Right lung (tissue), 2 donors: ENCODE measurements at regions not wholly inside any gene's neighbourhood (a gene's known extent, or its start where the extent isn't known, plus 50 kb on each side); places are given as distances from the start of the nearest gene placed in this dataset.

Experiments used
- DNase-seq, 2 donors: peaks; one replicate each; pipeline ENCODE4 v3.0.0-alpha.2; 2013

DNA sequence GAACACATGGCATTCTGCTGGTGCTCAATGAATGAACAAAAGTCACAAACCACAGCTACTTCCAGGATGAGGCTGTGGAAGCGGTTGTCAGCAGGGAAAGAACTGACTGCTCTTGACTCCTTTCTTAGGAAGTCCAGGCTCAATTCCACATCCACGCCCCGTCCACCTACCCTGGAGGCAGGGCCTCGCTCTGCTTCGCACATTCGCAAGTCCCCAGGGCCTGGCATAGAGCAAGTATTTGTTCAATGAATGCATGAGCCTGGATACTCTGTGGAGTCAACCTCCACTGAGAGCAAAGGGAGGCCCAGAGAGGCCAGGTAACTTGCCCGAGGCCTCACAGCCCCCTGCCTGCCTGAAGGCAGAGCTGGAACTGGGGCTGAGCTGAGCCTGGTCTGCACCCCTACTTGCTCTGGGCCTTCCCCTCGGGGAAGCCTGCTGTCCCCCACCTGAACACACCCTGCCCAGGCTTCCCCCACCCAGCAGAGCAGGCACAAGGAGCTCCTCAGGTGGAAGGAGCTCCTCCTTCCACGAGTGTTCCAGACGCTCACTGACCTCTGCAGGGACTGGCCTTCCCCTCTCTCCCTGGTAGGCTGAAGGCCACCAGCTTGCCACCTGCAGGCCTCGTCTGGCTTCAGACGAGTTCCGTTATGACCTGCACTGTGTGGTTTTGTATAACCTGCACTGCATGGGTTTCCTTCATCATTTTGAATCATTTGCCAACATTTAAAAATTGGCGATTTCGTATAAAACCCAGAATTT is 119.3 kb upstream of the PTPN1 start:
- no peak for DNase-seq

GRCh38 chr20:50391444-50392137 is 118.6 kb upstream of the PTPN1 start:
- DNase-seq, result no peak

DNA sequence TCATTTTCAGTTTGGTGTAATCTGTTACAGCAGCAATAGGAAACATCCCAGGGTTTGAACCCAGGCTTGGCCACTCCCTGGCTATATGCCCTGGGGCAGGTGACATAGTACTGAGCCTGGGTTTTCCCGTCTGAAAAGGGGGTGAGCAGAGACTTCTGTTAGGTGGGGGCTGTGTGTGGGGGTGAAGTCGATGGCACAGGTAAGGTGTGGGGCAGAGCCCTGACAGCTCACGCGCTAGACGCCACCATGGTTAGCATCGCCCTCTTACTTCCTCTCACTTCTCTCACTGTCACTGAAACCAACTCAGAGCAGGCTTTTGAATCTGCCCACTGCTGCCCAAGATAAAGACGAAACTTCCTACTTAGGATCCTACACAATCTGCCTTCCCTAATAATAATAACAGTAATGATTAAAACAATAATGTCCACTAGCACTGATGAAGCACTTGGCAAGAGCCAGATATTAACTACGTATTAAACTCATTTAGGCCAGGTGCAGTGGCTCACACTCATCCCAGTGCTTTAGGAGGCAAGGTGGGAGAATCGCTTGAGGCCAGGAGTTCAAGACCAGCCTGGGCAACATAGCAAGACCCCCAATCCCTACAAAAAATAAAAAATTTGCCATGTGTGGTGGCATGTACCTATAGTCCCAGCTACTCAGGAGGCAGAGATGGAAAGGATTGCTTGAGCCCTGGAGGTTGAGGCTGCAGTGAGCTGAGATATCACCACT is 117.9 kb upstream of the PTPN1 start:
- no peak for DNase-seq

GRCh38 chr20:50393242-50393641 is 116.9 kb upstream of the PTPN1 start:
- DNase-seq, result no peak

DNA sequence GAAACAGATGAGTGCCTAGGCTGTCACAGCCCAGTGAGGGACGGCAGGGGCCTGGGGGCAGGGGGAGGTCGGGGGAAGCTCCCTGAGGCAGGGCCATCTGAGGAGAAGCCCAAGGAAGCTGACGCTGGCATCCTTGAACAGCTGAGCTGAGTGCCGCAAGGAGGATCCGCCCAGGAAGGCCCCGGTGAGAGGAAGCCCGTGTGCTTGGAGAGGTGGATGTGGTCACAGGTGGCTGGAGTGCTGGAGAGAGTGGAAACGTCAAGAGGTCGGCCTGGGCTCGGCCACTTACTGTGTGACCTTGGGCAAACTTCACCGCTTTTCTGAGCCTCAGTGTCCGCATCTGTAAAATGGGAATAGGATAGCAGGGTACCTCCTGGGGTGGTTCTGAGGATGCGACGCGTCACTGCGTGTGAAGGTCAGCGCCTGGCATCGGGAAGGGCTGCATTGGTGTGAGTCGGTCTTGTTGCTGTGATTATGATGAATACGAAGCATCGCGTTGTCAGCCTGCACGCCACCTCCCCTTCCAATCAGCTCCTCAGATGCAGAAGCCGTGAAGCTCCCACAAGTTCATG is 116.1 kb upstream of the PTPN1 start:
- no peak for DNase-seq

DNA sequence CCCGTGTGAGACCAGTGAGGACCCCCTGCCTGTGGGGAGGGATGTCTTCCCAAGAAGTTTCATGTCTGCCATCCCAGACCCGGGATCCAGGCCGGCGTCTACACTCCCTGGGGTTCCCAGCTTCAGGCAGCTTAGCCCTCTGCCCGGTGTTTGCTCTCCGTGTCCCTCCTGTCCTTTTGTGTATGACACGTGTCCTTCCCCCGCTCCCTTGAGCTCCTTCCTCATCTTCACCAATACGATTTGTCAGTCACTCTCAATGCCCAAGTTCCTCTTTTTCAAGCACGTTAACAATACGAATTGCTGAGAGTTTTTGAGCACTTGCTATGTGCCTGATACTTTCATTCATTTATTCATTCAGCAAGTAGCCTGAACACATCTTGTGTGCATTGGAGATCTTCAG is 115.6 kb upstream of the PTPN1 start:
- DNase-seq, result no peak

- no peak for DNase-seq
Observed at GRCh38 chr20:50395251-50395729, 114.9 kb upstream of the PTPN1 start.

- DNase-seq, result no peak
Observed at GRCh38 chr20:50395914-50396488, 114.2 kb upstream of the PTPN1 start.

- no peak for DNase-seq
Observed at GRCh38 chr20:50396623-50397022, 113.6 kb upstream of the PTPN1 start.

GRCh38 chr20:50397058-50397457 is 113.1 kb upstream of the PTPN1 start:
- DNase-seq, result no peak

GRCh38 chr20:50398064-50398463 is 112.1 kb upstream of the PTPN1 start:
- DNase-seq, result no peak

GRCh38 chr20:50398471-50398820 is 111.7 kb upstream of the PTPN1 start:
- no peak for DNase-seq

- DNase-seq, result no peak
Observed at GRCh38 chr20:50398821-50399554, 111.2 kb upstream of the PTPN1 start.

- DNase-seq, result no peak
Observed at GRCh38 chr20:50399555-50399916, 110.6 kb upstream of the PTPN1 start.

DNA sequence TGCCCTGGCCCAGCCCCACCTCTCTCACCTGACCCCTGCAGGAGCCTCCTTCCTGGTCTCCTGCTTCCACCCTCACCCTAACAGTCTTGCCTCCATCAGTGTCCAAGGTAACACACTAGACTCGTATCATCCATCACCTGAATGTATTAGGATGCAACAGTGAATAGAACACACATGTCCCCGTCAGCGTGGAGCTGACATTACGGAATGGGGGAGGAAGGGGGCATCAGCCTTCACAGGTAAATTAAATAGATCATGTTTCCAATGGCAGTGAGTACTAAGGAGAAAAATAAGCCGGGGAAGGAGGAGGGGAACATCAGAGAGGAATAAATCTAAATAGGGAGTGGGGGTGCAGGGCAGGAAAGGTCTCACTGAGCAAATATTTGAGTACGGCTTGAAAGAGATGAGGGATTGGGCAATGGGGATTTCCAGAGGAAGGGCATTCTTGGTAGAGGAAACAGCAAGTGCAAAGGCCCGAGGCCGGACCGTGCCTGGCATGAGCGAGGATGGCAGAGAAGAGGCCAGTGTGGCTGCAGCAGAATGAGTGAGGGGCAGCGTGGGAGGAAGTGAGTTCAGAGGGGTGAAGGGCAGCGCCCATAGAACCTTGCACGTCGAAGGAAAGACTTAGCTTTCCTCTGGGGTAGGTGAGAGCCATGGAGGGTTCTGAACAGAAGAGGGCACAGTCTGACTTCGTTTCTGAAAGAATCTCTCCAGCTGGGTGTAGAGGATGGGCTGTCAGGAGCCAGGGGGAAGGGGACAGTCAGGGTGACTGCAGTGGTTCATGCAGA is 110.1 kb upstream of the PTPN1 start:
- no peak for DNase-seq

GRCh38 chr20:50400705-50401586 is 109.2 kb upstream of the PTPN1 start:
- DNase-seq, result no peak

- no peak for DNase-seq
Observed at GRCh38 chr20:50401587-50402418, 108.4 kb upstream of the PTPN1 start.

- no peak for DNase-seq
Observed at GRCh38 chr20:50403565-50404418, 106.4 kb upstream of the PTPN1 start.
